ENCODE measurements at regions not wholly inside any gene's neighbourhood (a gene's known extent, or its start where the extent isn't known, plus 50 kb on each side); places are given as distances from the start of the nearest gene placed in this dataset.

- no peak for TF ChIP-seq AFF4 (CRISPR knock-in tag; IDR thresholded peaks at IDR 0.05)
- no peak for TF ChIP-seq SOX6 (IDR thresholded peaks at IDR 0.05)
- TF ChIP-seq SOX6 (CRISPR knock-in tag; IDR thresholded peaks at IDR 0.05): no peak
- no peak for TF ChIP-seq RARG (CRISPR knock-in tag; IDR thresholded peaks at IDR 0.05; ENCODE audit: low read depth)
These were observed 79.5 kb upstream of the ZSWIM6 start (continued) for GRCh38 chr5:61252643-61252925.

- in situ Hi-C loops (cut with HindIII; ENCODE audit: extremely low pct_ligation_motif_present, low pct_unique_long_range_greater_than_20kb): no loop called here
- WGBS (ENCODE audit: low lambda C conversion rate): 0% methylated on average over 3 of the region's 3 CpGs
- Histone ChIP-seq H2AFZ (ENCODE audit: low read length) (no peak overlapping the region), H3K79me2 (ENCODE audit: insufficient read depth, low read length) (no peaks in the 10 kb centered on the region), H3K9ac (ENCODE audit: insufficient read depth, low read depth, low read length) (no peak overlapping the region), H3K4me1 (ENCODE audit: insufficient read depth, low read length) (no peaks in the 10 kb centered on the region), H3K27me3 (ENCODE audit: control insufficient read depth in 1 of 2, insufficient read depth in 2 of 2, low read length in 2 of 2) (peaks cover 1 to 31% of the 10 kb centered on the region in 2 experiments; a peak in 4 of 5 replicates), H3K27ac (ENCODE audit: extremely low read length, insufficient read depth, low read length) (no peak overlapping the region), H4K20me1 (ENCODE audit: insufficient read depth, low read length) (no peaks in the 10 kb centered on the region; the same call in 1 of the 2 replicates), H3K9me3 (ENCODE audit: low read length) (no peaks in the 10 kb centered on the region), H3K4me3 (replicated peaks in 1 of 3; ENCODE audit: insufficient read depth in 1 of 3, low read depth in 2 of 3, low read length in 3 of 3) (no peak overlapping the region), H3K36me3 (replicated peaks in 1 of 2; ENCODE audit: control insufficient read depth in 1 of 2, insufficient read depth in 2 of 2, low read length in 2 of 2) (no peaks in the 10 kb centered on the region), H3K4me2 (ENCODE audit: low read depth, low read length) (no peak overlapping the region)
- ATAC-seq (no peak), DNase-seq (ENCODE audit: low spot score) (no peak), FAIRE-seq (no peak)
- CTCF ChIA-PET (ENCODE audit: low intra/inter-chr PET ratio, low total read pairs): no interaction called here
- no TSS peak for BruUV-seq (replicated peaks)
- intact Hi-C loops (cut with micrococcal nuclease; ENCODE audit: unreplicated experiment): no loop called here
- POLR2A ChIA-PET: no interaction called here
- no peak for TF ChIP-seq ZNF251 (CRISPR knock-in tag; IDR thresholded peaks at IDR 0.05)
- no peak for TF ChIP-seq ETS1 (CRISPR knock-in tag; IDR thresholded peaks at IDR 0.05)
- peak; percentile 65 to 78 for TF ChIP-seq MAFK (conservative IDR thresholded peaks at IDR 0.05 in 1 of 2, IDR thresholded peaks at IDR 0.05 in 1 of 2; ENCODE audit: low read length in 2 of 2)
- peak; percentile 72 for TF ChIP-seq MAFF (IDR thresholded peaks at IDR 0.05; ENCODE audit: low read depth, low read length)
These were observed 78.5 kb upstream of the ZSWIM6 start for GRCh38 chr5:61253547-61253946.
